ENCODE measurements at regions not wholly inside any gene's neighbourhood (a gene's known extent, or its start where the extent isn't known, plus 50 kb on each side); places are given as distances from the start of the nearest gene placed in this dataset.

DNA sequence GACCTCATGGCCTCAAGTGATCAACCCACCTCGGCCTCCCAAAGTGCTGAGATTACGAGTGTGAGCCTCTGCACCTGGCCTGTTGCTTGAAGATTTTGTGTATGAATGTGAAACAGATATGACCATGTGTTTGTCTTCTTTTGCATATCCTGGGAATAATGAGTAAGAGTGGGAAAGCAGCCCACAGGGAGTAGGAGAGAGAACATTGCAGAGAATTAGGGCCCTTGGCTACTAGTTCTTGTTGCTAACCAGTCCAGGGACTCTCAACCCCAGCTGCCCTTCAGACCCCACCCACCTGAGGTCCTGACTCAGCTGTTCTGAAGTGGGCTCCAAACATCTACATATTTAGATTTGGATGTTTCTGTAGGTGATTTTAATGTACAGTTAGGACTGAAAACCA is 125.5 kb downstream of the MTX3 start:
- TF ChIP-seq, protein P1, sequence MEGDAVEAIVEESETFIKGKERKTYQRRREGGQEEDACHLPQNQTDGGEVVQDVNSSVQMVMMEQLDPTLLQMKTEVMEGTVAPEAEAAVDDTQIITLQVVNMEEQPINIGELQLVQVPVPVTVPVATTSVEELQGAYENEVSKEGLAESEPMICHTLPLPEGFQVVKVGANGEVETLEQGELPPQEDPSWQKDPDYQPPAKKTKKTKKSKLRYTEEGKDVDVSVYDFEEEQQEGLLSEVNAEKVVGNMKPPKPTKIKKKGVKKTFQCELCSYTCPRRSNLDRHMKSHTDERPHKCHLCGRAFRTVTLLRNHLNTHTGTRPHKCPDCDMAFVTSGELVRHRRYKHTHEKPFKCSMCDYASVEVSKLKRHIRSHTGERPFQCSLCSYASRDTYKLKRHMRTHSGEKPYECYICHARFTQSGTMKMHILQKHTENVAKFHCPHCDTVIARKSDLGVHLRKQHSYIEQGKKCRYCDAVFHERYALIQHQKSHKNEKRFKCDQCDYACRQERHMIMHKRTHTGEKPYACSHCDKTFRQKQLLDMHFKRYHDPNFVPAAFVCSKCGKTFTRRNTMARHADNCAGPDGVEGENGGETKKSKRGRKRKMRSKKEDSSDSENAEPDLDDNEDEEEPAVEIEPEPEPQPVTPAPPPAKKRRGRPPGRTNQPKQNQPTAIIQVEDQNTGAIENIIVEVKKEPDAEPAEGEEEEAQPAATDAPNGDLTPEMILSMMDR (conservative IDR thresholded peaks at IDR 0.05; ENCODE audit: low read length) = no peak
- TF ChIP-seq EZH2phosphoT487 (IDR thresholded peaks at IDR 0.05; ENCODE audit: borderline replicate concordance) = no peak

Measured in Loucy (cell line).